Renal pelvis (tissue), 1 donor: ENCODE measurements at regions not wholly inside any gene's neighbourhood (a gene's known extent, or its start where the extent isn't known, plus 50 kb on each side); places are given as distances from the start of the nearest gene placed in this dataset.
"Not testable (repeated sequence)": the region's sequence is repeated elsewhere in the genome, so short reads cannot be mapped to it uniquely, and the experiment has no call there.

ENCODE experiments used
- DNase-seq: peaks from one replicate; pipeline ENCODE4 v3.0.0-alpha.2; 2013

GRCh38 chr4:188955066-188955465, 815.8 kb downstream of the TRIML1 start:
- DNase-seq, result no peak

- DNase-seq, result no peak
Measured at GRCh38 chr4:188956566-188956965, 817.3 kb downstream of the TRIML1 start.

GRCh38 chr4:188958346-188958745, 819.1 kb downstream of the TRIML1 start:
- no peak for DNase-seq

- DNase-seq, result no peak
Measured at GRCh38 chr4:188959424-188959823, 820.2 kb downstream of the TRIML1 start.

- no peak for DNase-seq
Measured at GRCh38 chr4:188960411-188961093, 821.3 kb downstream of the TRIML1 start.

GRCh38 chr4:188971125-188971524, 831.9 kb downstream of the TRIML1 start:
- no peak for DNase-seq

- DNase-seq, result no peak
Measured at GRCh38 chr4:188975271-188975670, 836.0 kb downstream of the TRIML1 start.

GRCh38 chr4:188976644-188977115, 837.4 kb downstream of the TRIML1 start:
- peak; percentile 46 for DNase-seq

- not testable (repeated sequence) for DNase-seq
Measured at GRCh38 chr4:188977232-188977631, 838.0 kb downstream of the TRIML1 start.

GRCh38 chr4:188984518-188984917, 845.3 kb downstream of the TRIML1 start:
- no peak for DNase-seq

- DNase-seq, result no peak
Measured at GRCh38 chr4:188986271-188986689, 847.0 kb downstream of the TRIML1 start.

GRCh38 chr4:188987011-188987410, 847.8 kb downstream of the TRIML1 start:
- DNase-seq, result no peak

- no peak for DNase-seq
Measured at GRCh38 chr4:188988131-188988530, 848.9 kb downstream of the TRIML1 start.

GRCh38 chr4:188989371-188989770, 850.1 kb downstream of the TRIML1 start:
- peak; percentile 15 for DNase-seq

- DNase-seq, result no peak
Measured at GRCh38 chr4:188992706-188993105, 853.5 kb downstream of the TRIML1 start.

GRCh38 chr4:188993871-188994270, 854.6 kb downstream of the TRIML1 start:
- no peak for DNase-seq

GRCh38 chr4:189001283-189001970, 862.2 kb downstream of the TRIML1 start:
- DNase-seq, result no peak

GRCh38 chr4:189001971-189002450, 862.8 kb downstream of the TRIML1 start:
- DNase-seq, result no peak

GRCh38 chr4:189002475-189002874, 863.2 kb downstream of the TRIML1 start:
- no peak for DNase-seq

- not testable (repeated sequence) for DNase-seq
Measured at GRCh38 chr4:189010452-189011217, 871.4 kb downstream of the TRIML1 start.

- no peak for DNase-seq
Measured at GRCh38 chr4:189021831-189022230, 882.6 kb downstream of the TRIML1 start.

GRCh38 chr4:189022440-189023035, 883.3 kb downstream of the TRIML1 start:
- no peak for DNase-seq
